Duodenal mucosa (tissue), 2 donors: ENCODE measurements at regions not wholly inside any gene's neighbourhood (a gene's known extent, or its start where the extent isn't known, plus 50 kb on each side); places are given as distances from the start of the nearest gene placed in this dataset.

Experiments
- H3K27ac ChIP-seq: one replicate; pipeline ENCODE4 v1.7.0; 2013; ENCODE audit warnings: low read depth, low read length
- H3K27me3 ChIP-seq, 2 donors: one replicate each; pipeline ENCODE4 v1.7.0; 2013; ENCODE audit warnings: low read length in 2 of 2, control low read depth in 1 of 2; ENCODE audit not compliant: insufficient read depth in 2 of 2, control insufficient read depth in 1 of 2
- H3K36me3 ChIP-seq, 2 donors: one replicate each; pipeline ENCODE4 v1.7.0; 2013; ENCODE audit warnings: low read length in 2 of 2, control low read depth in 1 of 2; ENCODE audit not compliant: insufficient read depth in 2 of 2, control insufficient read depth in 1 of 2
- H3K4me1 ChIP-seq, 2 donors: one replicate each; pipeline ENCODE4 v1.7.0; 2013; ENCODE audit warnings: low read length in 2 of 2, control low read depth in 1 of 2; ENCODE audit not compliant: insufficient read depth in 2 of 2, control insufficient read depth in 1 of 2
- H3K4me3 ChIP-seq, 2 donors: one replicate each; pipeline ENCODE4 v1.7.0; 2013; ENCODE audit warnings: low read length in 2 of 2, low read depth in 1 of 2
- H3K9ac ChIP-seq, 2 donors: one replicate each; pipeline ENCODE4 v1.7.0; 2013; ENCODE audit warnings: low read length in 2 of 2, low read depth in 1 of 2
- H3K9me3 ChIP-seq, 2 donors: one replicate each; pipeline ENCODE4 v1.7.0; 2013; ENCODE audit warnings: low read length in 2 of 2, control low read depth in 1 of 2; ENCODE audit not compliant: control insufficient read depth in 1 of 2

DNA sequence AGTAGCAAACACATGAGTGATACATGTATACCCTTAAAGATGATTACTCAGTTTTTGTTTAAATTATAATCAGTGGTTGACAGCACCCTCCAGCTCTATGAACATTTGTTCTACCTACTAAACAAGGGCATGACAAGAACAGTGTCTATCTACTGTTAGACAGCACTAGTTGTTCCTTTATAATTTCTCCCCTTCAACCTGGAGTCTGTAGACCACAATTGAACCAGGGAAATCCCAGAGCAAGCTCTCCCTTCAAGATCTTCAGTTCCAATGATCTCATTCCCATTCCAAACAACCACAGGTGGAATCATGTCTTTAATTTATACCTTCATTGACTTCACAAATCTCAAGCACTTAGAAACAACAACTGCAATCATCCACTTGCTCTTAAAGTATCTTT is 216.1 kb downstream of the HHIPL2 start:
- H3K9me3 ChIP-seq, result no peaks in the 10 kb centered on the region
- no peak overlapping the region for H3K4me3 ChIP-seq
- H3K27ac ChIP-seq, result no peak overlapping the region
- H3K9ac ChIP-seq, result no peak overlapping the region
- H3K36me3 ChIP-seq, result no peaks in the 10 kb centered on the region
- no peaks in the 10 kb centered on the region for H3K27me3 ChIP-seq
- H3K4me1 ChIP-seq, result no peaks in the 10 kb centered on the region

DNA sequence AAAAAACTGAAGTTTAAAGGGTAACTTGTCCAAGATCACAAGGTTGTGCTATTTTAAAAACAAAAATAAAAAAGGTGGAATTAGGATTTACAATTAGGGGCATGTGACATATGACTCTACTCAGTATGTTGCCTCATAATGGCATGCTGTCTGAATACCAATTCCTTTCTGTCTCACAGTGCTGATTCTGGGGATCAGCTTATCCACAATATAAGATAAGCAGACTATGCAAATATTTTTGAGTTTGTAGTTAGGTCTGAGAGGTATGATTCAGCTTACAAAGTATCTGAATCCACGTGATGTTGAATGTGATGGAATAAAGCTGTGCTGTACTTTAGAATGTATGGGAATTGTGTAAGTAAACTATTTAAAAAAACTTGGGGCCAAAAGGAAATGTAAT is 216.6 kb downstream of the HHIPL2 start:
- no peaks in the 10 kb centered on the region for H3K4me1 ChIP-seq
- H3K4me3 ChIP-seq, result no peak overlapping the region
- H3K9ac ChIP-seq, result no peak overlapping the region
- no peak overlapping the region for H3K27ac ChIP-seq
- no peaks in the 10 kb centered on the region for H3K36me3 ChIP-seq
- no peaks in the 10 kb centered on the region for H3K27me3 ChIP-seq
- no peaks in the 10 kb centered on the region for H3K9me3 ChIP-seq

DNA sequence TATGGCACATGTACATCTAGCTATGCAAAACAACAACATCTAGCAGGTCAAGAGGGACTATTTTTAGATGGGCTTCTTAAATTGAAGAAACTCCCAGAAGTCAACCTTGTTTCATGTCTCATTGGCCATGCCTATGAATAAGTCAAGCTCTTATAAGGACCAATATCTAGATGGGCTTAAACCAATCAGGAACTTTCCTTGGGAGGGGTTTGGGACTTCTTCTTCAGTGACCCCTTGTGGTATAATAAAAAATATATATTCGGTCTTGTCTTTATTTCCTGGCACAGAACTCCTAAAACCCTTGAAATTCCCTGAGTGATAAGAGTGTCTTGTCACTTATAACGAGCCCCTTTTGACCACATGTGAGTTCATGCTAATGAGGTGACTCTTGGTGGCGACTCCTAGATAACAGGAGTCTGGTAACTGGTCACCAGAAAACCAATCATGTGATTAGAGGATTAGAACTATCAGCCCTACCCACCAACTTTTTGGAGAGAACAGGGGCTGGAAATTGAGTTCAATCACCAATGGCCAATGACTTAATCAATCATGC is 218.3 kb downstream of the HHIPL2 start:
- H3K36me3 ChIP-seq, result no peaks in the 10 kb centered on the region
- H3K9me3 ChIP-seq, result no peaks in the 10 kb centered on the region
- no peaks in the 10 kb centered on the region for H3K4me1 ChIP-seq
- H3K27me3 ChIP-seq, result no peaks in the 10 kb centered on the region
- H3K4me3 ChIP-seq, result no peak overlapping the region
- H3K27ac ChIP-seq, result no peak overlapping the region
- H3K9ac ChIP-seq, result no peak overlapping the region

DNA sequence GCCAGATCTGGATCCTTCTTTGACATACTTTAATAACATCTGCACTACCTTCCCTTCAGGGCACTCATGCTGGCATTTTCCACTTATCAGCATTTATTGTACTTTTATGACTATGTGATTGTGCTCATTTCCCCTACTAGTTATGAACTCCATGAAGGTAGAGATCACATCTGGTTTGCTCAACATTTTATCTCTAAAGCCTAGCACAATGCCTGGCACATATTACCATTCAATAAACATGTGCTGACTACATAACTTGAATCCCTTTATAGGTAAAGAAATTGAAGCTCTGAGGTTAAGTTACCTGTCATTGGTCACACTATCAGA is 221.2 kb downstream of the HHIPL2 start:
- H3K9ac ChIP-seq, result no peak overlapping the region
- no peaks in the 10 kb centered on the region for H3K36me3 ChIP-seq
- H3K4me1 ChIP-seq, result no peaks in the 10 kb centered on the region
- H3K9me3 ChIP-seq, result no peaks in the 10 kb centered on the region
- no peak overlapping the region for H3K27ac ChIP-seq
- H3K4me3 ChIP-seq, result no peak overlapping the region
- no peaks in the 10 kb centered on the region for H3K27me3 ChIP-seq

DNA sequence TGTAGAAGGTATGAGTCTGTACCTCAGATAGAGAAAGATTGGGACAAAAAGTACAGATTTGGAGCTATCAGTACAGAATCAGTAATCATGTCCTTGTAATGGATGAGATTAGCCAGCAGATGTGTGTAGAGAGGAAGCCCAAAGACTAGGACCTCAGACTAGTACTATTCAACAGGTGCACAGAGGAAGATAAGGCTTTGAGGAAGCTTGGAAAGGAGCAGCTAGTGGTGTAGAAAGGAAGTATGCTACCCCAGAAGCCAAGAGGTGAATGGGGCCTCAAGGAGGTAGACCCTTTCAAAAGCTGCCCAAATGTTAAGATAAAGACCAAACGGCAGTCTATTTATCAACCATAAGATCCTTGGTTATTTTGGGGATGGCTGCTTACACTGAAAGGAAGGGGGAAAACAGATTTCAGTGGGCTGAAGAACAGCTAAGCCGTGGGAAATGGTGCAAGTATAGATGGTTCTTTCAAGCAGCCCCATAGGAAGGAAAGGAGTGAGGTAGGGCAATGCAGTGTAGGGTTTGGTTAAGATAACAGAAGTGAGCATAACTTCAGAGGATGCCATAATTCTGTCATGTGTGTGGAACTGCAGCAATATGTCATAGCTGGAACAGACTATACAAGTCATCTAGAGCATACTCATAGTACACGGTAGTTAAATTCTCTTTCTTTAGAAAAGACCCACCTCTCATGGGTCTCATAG is 221.7 kb downstream of the HHIPL2 start:
- H3K4me1 ChIP-seq, result no peaks in the 10 kb centered on the region
- H3K36me3 ChIP-seq, result no peaks in the 10 kb centered on the region
- no peak overlapping the region for H3K27ac ChIP-seq
- H3K4me3 ChIP-seq, result no peak overlapping the region
- no peaks in the 10 kb centered on the region for H3K27me3 ChIP-seq
- H3K9me3 ChIP-seq, result no peaks in the 10 kb centered on the region
- H3K9ac ChIP-seq, result no peak overlapping the region

DNA sequence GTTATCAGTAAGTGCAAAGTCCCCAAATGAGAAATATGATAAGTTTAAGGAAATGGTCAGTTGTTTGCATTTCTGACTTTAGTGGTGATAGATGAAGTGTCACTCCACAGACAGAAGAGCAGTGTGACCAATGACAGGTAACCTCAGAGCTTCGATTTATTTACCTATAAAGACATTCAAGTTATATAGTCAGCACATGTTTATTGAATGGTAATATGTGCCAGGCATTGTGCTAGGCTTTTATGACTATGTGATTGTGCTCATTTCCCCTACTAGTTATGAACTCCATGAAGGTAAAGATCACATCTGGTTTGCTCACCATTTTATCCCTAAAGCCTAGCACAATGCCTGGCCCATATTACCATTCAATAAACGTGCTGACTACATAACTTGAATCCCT is 222.4 kb downstream of the HHIPL2 start:
- no peak overlapping the region for H3K27ac ChIP-seq
- no peaks in the 10 kb centered on the region for H3K36me3 ChIP-seq
- no peaks in the 10 kb centered on the region for H3K4me1 ChIP-seq
- H3K4me3 ChIP-seq, result no peak overlapping the region
- no peaks in the 10 kb centered on the region for H3K27me3 ChIP-seq
- no peak overlapping the region for H3K9ac ChIP-seq
- no peaks in the 10 kb centered on the region for H3K9me3 ChIP-seq

DNA sequence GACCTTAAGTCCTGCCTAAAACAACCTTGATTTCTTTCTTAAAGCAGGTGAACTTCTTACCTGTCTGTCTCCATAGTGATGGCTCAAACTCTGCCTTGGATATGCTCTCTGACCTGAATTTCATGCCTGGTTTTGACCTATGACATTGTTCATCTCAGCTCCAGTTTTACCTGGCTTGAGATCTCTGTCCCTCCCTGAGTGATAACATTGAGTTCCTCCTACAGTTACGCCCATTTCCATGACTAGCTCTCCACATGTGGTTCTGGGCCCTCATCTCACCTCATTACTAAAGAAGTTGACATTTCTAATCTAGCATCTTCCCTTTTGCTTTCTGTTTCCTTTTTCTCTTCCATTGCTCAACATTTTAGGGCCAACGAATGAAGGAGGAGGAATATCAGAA is 233.1 kb downstream of the HHIPL2 start:
- H3K9me3 ChIP-seq, result no peaks in the 10 kb centered on the region
- H3K4me1 ChIP-seq, result no peaks in the 10 kb centered on the region
- no peaks in the 10 kb centered on the region for H3K27me3 ChIP-seq
- no peak overlapping the region for H3K27ac ChIP-seq
- H3K4me3 ChIP-seq, result no peak overlapping the region
- H3K9ac ChIP-seq, result no peak overlapping the region
- H3K36me3 ChIP-seq, result no peaks in the 10 kb centered on the region

DNA sequence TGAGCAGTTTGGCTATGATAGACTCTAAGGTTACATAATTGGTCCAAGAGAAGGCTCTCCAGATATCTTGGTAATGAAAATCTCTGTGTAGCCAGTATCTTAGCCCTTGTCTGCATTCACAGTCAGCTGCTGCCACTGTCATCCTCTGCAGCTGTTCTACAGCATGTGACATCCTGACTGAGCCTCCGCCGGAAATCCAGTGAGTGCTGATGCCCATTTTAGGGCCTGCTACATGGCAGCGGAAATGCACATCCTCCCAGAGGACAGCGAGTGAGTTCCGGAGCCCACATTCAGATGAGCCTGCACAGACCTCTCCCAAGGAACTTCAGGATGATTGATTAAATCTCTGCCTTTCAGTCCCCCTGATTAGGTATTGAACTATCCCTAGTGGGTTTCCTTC is 237.1 kb downstream of the HHIPL2 start:
- Histone ChIP-seq H3K27ac (no peak overlapping the region), H3K9me3 (no peaks in the 10 kb centered on the region)

DNA sequence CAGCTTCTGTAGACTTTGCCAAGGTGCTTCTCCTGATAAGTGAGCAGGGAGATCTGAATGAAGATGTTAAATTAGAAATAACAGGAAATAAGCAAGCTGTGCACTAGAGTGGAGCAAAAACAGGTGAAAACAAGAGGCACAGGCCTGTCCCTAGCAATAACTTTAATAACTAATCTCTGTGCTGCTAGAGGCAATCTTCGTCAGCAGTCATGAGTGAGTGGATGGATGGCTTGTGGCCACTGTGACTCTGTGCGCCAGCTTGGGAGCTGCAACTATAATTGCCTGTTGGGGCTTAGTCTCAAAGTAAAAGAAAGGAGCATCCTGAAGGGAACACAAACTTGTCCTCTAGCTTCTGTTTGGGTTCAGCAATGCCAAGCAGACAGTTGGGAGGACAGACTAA is 240.3 kb downstream of the HHIPL2 start:
- Histone ChIP-seq H3K4me3 (no peak overlapping the region), H3K4me1 (no peaks in the 10 kb centered on the region), H3K36me3 (no peaks in the 10 kb centered on the region), H3K27me3 (no peaks in the 10 kb centered on the region), H3K9me3 (no peaks in the 10 kb centered on the region), H3K27ac (no peak overlapping the region), H3K9ac (no peak overlapping the region)

More for the DNA sequence above, 237.1 kb downstream of the HHIPL2 start:
- H3K9ac ChIP-seq, result no peak overlapping the region
- no peaks in the 10 kb centered on the region for H3K36me3 ChIP-seq
- no peaks in the 10 kb centered on the region for H3K27me3 ChIP-seq
- no peaks in the 10 kb centered on the region for H3K4me1 ChIP-seq
- H3K4me3 ChIP-seq, result no peak overlapping the region

DNA sequence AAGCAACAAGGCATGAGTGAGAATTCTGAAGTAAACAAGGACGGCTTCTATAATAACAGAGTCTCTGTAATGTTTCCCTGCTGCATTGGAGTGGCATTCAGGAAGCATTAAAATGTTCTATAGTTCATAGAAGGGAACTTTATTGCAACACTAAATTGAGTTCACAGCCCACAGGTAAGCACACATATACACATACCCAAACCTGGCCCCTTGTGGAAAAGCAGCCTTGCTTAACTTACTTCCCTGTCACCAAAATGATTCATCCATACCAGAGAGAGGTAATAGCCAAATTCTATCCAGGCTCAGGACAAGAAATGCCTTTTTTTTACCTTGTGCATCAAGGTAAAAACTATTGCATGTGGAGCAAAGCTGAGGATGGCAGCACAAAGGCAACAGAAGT is 241.4 kb downstream of the HHIPL2 start:
- Histone ChIP-seq H3K9me3 (no peaks in the 10 kb centered on the region), H3K4me1 (no peaks in the 10 kb centered on the region), H3K9ac (no peak overlapping the region), H3K27ac (no peak overlapping the region), H3K27me3 (no peaks in the 10 kb centered on the region), H3K4me3 (no peak overlapping the region), H3K36me3 (no peaks in the 10 kb centered on the region)

DNA sequence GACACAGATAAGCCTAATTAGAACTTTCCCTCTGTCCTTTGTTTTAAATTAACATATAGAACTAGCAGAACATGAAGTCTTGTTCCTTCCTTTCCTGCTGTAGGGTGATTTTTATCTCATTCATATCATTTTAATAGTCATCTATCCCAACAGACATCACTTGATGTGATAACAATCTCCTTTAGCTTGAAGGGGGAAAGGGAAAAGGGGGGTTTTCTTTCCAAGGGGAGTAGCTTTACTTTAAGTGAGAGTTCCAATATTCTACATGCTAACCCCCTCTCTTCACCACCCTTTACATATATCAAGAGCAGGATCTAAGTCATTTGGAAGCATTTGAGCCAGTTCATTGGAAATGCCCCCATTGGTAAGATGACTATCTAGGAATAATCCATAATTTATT is 241.9 kb downstream of the HHIPL2 start:
- H3K4me3 ChIP-seq, result no peak overlapping the region
- H3K9me3 ChIP-seq, result no peaks in the 10 kb centered on the region
- H3K27me3 ChIP-seq, result no peaks in the 10 kb centered on the region
- H3K36me3 ChIP-seq, result no peaks in the 10 kb centered on the region
- H3K9ac ChIP-seq, result no peak overlapping the region
- H3K27ac ChIP-seq, result no peak overlapping the region
- no peaks in the 10 kb centered on the region for H3K4me1 ChIP-seq
